ENCODE measurements at regions not wholly inside any gene's neighbourhood (a gene's known extent, or its start where the extent isn't known, plus 50 kb on each side); places are given as distances from the start of the nearest gene placed in this dataset.

DNA sequence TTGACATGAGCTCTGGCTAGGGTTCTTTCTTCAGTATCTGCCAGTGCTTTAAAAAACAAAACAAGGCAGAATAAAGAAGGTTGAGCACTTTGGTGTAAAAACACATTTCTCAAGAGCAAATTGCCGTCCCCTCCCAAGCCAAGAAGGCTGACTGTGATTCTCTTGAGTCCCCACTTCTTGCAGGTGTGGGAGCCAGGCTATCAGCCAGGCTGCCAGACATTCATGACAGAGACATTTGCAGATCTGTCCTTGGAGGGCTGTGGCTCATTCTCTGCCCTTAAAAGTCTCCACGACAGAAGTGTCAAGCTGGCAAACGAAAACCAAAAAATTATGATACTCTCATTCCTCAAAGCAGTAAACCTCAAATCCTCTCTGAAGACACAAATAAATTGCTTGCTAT lies 749.3 kb upstream of the HS6ST1 start:
- H3K4me3 ChIP-seq (ENCODE audit: low read length): no peak overlapping the region
- DNase-seq (ENCODE audit: low read depth): no peak
- TF ChIP-seq, protein P1, sequence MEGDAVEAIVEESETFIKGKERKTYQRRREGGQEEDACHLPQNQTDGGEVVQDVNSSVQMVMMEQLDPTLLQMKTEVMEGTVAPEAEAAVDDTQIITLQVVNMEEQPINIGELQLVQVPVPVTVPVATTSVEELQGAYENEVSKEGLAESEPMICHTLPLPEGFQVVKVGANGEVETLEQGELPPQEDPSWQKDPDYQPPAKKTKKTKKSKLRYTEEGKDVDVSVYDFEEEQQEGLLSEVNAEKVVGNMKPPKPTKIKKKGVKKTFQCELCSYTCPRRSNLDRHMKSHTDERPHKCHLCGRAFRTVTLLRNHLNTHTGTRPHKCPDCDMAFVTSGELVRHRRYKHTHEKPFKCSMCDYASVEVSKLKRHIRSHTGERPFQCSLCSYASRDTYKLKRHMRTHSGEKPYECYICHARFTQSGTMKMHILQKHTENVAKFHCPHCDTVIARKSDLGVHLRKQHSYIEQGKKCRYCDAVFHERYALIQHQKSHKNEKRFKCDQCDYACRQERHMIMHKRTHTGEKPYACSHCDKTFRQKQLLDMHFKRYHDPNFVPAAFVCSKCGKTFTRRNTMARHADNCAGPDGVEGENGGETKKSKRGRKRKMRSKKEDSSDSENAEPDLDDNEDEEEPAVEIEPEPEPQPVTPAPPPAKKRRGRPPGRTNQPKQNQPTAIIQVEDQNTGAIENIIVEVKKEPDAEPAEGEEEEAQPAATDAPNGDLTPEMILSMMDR (conservative IDR thresholded peaks at IDR 0.05; ENCODE audit: low read depth, low read length): no peak

DNA sequence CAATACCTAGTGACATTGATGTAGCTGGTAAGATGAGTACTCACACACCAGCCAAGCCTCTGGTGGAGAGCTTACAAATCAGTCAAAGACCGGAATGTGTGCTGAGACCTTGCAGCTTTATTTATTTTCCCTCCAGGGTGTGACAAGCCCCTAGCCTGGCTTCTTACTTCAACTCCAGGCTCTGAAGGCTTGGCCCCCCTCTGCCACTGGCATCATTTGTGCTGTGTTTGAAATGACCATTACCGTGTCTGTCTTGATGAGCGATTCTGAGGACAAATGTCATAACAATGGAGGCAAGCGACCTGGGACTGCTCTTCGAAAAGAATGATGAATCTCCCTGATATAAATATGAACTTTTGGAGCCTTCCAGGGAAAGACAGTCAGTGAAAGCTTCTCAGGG lies 749.9 kb upstream of the HS6ST1 start:
- no peak for DNase-seq (ENCODE audit: low read depth)
- H3K4me3 ChIP-seq (ENCODE audit: low read length): no peak overlapping the region
- TF ChIP-seq, protein P1 (conservative IDR thresholded peaks at IDR 0.05; ENCODE audit: low read depth, low read length): no peak

DNA sequence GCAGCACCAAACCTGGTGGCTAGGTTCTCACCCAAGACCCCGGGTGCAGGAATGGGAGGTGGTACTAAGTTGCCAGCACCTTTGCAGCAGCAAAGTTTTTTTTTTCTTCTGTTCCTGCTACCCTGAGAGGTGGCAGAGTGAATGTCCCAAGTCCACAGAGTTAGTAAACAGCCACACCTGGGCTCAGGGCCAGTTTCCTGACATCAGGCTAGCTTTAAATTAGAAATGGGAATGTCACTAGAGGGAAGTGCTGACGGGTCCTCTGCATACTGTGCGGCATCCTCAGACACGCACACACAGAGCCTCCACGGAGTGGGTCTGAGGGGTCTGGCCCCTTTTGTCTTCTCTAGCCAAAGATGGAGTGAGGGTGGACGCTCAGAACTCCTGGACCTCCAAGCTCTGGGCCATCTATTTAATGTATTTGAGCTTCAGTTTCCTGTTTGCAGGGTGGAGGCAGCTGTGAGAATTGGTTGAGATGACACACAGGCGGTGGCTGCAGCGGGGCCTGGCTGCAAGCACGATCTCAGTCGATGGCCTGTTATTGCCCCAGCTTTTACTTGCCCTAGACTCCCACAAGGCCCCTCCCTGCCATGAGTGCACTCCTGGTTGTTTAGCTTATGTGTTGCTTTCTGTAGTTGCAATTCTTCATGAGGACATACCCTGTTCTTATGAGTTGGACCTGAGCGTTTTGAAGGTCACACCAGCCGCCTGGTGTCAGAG lies 751.4 kb upstream of the HS6ST1 start:
- DNase-seq (ENCODE audit: low read depth): no peak
- no peak overlapping the region for H3K4me3 ChIP-seq (ENCODE audit: low read length)
- TF ChIP-seq, protein P1 (conservative IDR thresholded peaks at IDR 0.05; ENCODE audit: low read depth, low read length): no peak

DNA sequence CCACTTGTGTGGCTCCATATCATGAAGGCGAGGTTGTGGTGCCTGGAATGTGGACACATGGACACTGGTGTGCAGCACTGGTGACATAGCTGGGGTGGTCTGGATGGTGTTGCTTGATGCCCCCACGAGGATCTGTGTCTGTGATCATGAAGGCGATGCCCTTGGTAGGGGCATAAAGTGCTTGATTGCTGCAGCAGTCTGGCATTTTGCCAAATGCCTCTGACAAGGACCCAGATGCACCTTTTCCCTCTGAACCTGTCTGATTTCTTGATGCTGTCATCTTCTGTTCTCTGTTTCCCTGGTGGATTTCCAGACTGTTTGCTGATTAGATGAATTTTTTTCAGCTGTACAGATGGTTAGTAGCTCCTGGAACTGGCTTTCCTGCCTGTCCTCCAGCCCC lies 752.0 kb upstream of the HS6ST1 start:
- DNase-seq (ENCODE audit: low read depth): no peak
- no peak overlapping the region for H3K4me3 ChIP-seq (ENCODE audit: low read length)
- TF ChIP-seq, protein P1 (conservative IDR thresholded peaks at IDR 0.05; ENCODE audit: low read depth, low read length): no peak

GRCh38 chr2:129071531-129071930 lies 752.9 kb upstream of the HS6ST1 start:
- no peak for DNase-seq (ENCODE audit: low read depth)
- H3K4me3 ChIP-seq (ENCODE audit: low read length): no peak overlapping the region
- TF ChIP-seq, protein P1 (conservative IDR thresholded peaks at IDR 0.05; ENCODE audit: low read depth, low read length): no peak

DNA sequence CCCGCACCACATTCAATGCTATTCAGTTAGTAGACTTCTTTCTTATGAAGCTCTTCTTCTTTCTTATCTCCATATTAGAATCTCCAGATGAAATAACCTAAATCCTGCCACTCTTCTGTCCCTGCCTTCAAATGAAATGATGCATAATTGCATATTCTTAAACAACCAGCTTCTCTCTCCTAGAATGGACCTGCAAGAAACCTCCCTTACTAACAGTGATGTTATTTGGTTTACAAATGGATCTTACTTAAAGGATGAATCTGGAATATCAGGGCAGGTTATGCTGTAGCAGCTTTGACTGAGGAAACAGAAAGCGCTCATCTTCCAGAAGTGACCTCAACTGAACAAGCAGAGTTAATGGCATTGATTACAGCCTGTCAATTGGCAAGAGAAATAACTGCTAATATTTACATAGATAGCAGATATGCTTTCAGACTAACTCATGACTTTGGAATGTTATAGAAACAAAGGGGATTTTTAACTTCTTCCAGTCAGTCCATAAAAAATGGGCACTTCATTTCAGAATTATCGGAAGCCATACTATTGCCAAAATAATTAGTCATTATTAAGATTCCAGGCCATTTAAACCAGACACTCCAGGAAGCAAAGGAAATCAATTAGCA lies 755.7 kb upstream of the HS6ST1 start:
- TF ChIP-seq, protein P1 (conservative IDR thresholded peaks at IDR 0.05; ENCODE audit: low read depth, low read length): no peak
- no peak for DNase-seq (ENCODE audit: low read depth)
- no peak overlapping the region for H3K4me3 ChIP-seq (ENCODE audit: low read length)

DNA sequence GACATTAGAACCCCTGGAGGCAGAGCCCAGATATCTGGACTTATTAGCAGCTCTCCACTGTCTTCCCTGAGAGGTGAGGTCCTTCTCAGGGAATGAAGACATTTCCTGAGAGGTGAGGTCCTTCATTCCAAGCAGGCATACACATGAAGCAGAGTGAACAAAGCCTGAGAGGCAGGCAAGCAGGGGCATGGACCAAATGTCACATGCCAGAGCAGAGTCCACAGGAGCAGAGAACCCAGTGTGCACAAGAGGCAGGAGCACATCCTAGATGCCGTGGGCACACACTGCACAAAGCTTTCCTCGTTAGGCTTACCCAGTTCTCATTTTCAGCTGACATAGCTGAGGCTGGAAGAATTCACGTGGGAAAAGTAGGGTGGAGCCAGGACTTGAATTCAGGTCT lies 759.9 kb upstream of the HS6ST1 start:
- DNase-seq (ENCODE audit: low read depth): no peak
- TF ChIP-seq, protein P1 (conservative IDR thresholded peaks at IDR 0.05; ENCODE audit: low read depth, low read length): no peak
- no peak overlapping the region for H3K4me3 ChIP-seq (ENCODE audit: low read length)

Data from retinal pigment epithelial cell (primary cell).